ENCODE measurements at regions not wholly inside any gene's neighbourhood (a gene's known extent, or its start where the extent isn't known, plus 50 kb on each side); places are given as distances from the start of the nearest gene placed in this dataset.

- in situ Hi-C loops (cut with HindIII; ENCODE audit: low sequenced_read_pairs) = no loop called here
- no peak for TF ChIP-seq CTCF (IDR thresholded peaks at IDR 0.05; ENCODE audit: low read depth, low read length, missing control alignments)
- DNase-seq (ENCODE audit: low read depth) = no peak
Observed at GRCh38 chr11:116111546-116111945, 607.3 kb upstream of the CADM1 start.

GRCh38 chr11:116110802-116111201, 606.6 kb upstream of the CADM1 start:
- no peak for DNase-seq (ENCODE audit: low read depth)
- no peak overlapping the region for H3K4me3 ChIP-seq (ENCODE audit: low read depth, low read length)
- TF ChIP-seq CTCF (IDR thresholded peaks at IDR 0.05; ENCODE audit: low read depth, low read length, missing control alignments) = no peak
- in situ Hi-C loops (cut with HindIII; ENCODE audit: low sequenced_read_pairs) = no loop called here

More at GRCh38 chr11:116111546-116111945, 607.3 kb upstream of the CADM1 start:
- H3K4me3 ChIP-seq (ENCODE audit: low read depth, low read length) = no peak overlapping the region

- H3K4me3 ChIP-seq (ENCODE audit: low read depth, low read length) = no peak overlapping the region
- TF ChIP-seq CTCF (IDR thresholded peaks at IDR 0.05; ENCODE audit: low read depth, low read length, missing control alignments) = no peak
- no peak for DNase-seq (ENCODE audit: low read depth)
- in situ Hi-C loops (cut with HindIII; ENCODE audit: low sequenced_read_pairs) = no loop called here
Observed at GRCh38 chr11:116110356-116110755, 606.1 kb upstream of the CADM1 start.

- no peak overlapping the region for H3K4me3 ChIP-seq (ENCODE audit: low read depth, low read length)
- in situ Hi-C loops (cut with HindIII; ENCODE audit: low sequenced_read_pairs) = no loop called here
- no peak for TF ChIP-seq CTCF (IDR thresholded peaks at IDR 0.05; ENCODE audit: low read depth, low read length, missing control alignments)
- peak; percentile 16 for DNase-seq (ENCODE audit: low read depth)
Observed at GRCh38 chr11:116109228-116109627, 605.0 kb upstream of the CADM1 start.

- no peak overlapping the region for H3K4me3 ChIP-seq (ENCODE audit: low read depth, low read length)
- in situ Hi-C loops (cut with HindIII; ENCODE audit: low sequenced_read_pairs) = no loop called here
- TF ChIP-seq CTCF (IDR thresholded peaks at IDR 0.05; ENCODE audit: low read depth, low read length, missing control alignments) = no peak
- no peak for DNase-seq (ENCODE audit: low read depth)
Observed at GRCh38 chr11:116108161-116108560, 603.9 kb upstream of the CADM1 start.

GRCh38 chr11:116107229-116107628, 603.0 kb upstream of the CADM1 start:
- in situ Hi-C loops (cut with HindIII; ENCODE audit: low sequenced_read_pairs) = no loop called here

More at GRCh38 chr11:116107229-116107628, 603.0 kb upstream of the CADM1 start:
- no peak for TF ChIP-seq CTCF (IDR thresholded peaks at IDR 0.05; ENCODE audit: low read depth, low read length, missing control alignments)
- DNase-seq (ENCODE audit: low read depth) = no peak
- no peak overlapping the region for H3K4me3 ChIP-seq (ENCODE audit: low read depth, low read length)
